ENCODE measurements at regions not wholly inside any gene's neighbourhood (a gene's known extent, or its start where the extent isn't known, plus 50 kb on each side); places are given as distances from the start of the nearest gene placed in this dataset.

DNA sequence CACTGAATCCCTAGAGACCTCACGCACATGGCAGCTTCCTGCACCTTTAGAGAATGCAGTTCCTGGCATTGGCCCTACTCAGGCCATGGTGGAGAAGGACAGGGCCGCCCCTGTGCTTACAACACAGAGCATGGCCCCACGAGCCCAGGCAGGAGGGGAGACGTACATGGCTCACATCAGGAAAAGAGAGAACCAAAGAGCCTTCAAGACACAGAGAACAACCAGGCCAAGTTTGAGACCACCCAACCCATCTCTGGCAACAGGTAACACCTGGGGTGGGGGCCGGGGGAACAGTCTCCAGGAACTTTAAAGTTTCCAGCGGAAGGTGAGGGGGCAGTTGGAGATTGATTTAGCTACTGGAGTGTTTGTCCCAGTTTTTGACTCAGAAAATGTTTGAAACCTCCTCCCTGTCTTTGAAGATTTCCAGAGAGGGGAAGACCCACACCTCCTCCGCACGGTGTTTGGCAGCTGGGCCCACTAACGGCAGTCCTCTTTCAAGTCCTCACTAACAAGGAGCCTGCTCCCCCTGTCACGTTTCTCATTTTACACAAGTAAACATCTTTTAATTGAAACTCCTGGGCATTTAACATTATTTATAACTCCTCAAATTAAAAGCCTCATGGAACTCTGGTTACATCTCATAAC, 1423.8 kb downstream of the TBC1D22A start:
- DNase-seq = no peak

DNA sequence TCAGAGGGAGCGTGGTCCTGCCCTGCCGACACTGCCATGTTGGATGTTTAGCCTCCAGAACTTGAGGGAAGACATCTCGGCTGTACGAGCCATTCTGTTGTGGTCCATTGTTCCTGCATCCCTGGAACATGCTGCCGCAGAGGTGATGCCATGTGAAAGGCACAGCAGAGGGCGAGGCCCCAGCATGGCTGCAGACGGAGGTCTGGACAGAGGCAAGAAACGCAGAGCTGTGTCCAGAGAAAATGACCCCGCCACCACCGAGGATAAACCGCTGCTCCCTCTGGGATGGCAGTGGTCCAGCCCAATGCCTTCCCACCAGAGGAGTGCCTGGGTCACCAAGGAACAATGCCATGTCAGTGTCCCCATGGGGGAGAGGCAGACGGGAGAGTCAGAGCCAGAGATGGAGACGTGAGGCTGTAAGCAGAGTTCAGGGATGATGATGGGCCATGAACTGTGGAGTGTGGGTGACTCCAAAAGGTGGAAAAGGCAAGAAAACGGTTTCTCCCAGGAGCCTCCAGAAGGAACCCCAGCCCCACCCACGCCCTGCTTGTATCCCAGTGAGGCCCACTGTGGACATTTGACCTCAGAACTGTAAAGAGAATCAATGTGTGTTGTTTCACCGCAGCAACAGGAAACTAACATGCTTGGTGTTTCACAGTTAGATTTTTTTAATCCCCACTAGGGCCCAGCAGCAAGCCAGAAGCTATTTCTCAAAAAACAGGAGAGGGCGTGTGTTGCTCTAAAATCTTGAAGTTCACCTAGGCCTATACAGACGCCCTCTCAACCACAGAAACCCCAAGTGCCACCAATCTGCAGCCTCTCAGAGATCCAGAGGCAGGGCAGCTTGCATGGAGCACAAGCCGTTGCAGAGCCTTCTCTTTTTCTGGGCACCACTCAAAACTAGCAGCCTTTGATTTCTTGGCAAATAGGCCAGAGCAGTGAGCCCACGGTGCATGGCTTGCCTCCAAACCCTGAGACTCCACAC, 1422.9 kb downstream of the TBC1D22A start:
- DNase-seq = no peak

DNA sequence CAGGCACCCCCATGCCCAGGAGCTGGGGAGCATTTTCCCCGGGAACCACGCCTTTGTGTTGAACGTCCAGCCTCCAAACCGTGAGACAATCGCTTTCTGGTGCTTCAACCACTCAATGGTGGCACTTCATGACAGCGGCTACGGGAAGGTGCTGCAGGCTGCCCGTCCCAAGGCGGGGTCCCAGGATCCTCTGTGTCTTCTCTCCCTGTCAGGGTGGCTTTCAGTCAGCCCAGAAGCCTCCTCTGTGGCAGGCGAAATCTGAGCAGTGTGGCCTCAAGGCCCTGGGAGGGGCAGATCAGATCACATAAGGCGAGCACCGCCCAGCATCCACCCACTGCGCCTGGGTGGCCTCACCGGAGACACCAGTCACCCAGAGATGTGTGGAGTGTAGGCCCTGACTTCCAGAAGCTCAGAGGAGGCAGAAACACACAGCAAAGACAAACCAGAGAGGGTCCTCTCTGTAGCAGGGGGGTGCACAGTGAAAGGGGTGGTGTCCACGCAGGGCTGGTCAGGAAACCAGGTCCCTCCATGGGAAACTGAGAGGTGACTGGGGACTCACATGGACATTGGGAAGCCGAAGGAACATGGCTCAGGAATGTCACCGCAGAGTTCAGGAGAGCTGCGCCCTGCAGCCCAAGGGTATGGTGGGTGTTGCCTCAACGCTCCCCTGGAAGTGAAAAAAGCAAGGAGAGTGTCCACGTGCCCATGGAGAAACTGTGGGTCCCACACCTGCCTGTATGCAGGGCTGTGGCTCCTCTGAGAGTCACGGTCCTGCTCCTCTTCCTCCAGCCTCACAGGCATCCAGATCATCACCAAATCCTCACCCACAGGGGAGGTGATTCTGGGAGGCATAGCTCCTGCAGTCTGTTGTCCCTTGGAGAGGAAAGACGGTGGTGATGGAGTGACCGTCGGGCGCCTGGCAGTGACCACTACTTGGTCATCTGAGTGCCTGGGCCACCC, 1420.7 kb downstream of the TBC1D22A start:
- no peak for DNase-seq

DNA sequence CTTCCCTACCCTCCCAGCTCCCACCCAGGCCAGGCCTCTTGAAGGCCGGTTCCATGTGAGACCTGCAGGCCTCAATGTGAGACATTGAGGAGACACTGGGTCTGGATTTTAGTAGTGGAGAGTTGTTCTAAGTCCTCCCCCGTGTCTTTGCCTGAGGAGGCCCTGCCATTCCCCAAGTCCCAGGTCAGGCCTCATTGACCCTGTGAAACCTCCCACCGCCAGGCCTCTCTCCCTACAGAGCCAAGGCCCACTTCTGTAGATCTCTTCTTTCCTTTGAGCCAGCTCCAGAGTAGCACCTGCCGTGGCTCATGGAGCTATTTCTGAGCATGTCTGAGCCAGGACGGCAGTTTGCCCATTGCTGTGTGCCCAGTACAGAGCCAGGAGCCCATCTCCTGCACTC, 1419.6 kb downstream of the TBC1D22A start:
- no peak for DNase-seq

DNA sequence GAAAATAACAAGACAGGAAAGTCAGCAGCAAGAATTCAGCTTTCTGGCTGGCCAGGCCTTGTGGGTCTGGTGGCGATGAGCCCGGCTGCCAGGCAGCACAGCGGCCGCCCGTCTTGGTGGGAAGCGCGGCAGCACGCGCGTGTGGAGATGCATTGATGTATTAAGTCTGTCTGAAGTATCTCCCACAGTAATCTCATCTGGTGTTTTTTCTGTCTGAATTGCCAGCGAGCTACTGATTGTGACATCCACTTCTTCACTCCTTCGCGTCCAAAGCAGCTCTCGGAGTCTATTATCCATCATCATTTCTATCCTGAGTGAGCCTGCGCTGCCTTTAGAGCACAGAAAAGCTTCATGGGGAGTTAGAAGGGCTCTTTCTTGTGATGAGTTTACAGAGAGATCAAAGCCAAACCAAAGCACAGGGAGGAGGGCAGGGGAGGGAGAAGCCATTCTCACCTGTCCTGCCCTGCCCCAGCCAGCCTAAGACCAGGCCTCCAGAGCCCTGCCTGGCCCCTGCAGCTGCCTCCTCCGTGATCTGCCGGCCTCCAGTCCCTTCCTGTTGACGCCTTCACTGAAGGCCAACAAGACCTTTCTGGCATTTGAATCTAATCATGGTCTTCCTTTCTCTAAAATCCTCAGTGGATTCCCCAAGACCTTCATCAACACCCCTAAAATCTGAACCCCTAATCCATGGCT, 1419.0 kb downstream of the TBC1D22A start:
- DNase-seq = no peak

DNA sequence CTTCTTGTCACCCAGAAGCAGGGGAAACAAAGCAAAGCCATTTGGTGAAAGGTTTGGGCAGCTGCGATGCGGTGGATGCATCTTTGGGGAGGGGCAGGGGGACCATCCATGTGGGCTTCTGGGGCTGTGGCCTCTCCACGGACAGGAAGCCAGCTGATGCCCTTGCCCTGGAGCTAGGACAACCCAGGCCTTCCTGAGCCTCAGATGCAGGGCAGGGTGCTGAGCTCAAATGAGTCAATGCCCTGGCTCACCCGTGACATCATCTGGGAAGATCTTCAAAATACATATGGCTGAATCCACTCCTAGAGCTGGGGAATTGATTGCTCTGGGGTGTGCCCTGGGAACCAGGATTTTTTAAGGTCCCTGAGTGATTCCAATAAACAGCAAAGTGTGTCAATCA, 1418.2 kb downstream of the TBC1D22A start:
- DNase-seq = no peak

DNA sequence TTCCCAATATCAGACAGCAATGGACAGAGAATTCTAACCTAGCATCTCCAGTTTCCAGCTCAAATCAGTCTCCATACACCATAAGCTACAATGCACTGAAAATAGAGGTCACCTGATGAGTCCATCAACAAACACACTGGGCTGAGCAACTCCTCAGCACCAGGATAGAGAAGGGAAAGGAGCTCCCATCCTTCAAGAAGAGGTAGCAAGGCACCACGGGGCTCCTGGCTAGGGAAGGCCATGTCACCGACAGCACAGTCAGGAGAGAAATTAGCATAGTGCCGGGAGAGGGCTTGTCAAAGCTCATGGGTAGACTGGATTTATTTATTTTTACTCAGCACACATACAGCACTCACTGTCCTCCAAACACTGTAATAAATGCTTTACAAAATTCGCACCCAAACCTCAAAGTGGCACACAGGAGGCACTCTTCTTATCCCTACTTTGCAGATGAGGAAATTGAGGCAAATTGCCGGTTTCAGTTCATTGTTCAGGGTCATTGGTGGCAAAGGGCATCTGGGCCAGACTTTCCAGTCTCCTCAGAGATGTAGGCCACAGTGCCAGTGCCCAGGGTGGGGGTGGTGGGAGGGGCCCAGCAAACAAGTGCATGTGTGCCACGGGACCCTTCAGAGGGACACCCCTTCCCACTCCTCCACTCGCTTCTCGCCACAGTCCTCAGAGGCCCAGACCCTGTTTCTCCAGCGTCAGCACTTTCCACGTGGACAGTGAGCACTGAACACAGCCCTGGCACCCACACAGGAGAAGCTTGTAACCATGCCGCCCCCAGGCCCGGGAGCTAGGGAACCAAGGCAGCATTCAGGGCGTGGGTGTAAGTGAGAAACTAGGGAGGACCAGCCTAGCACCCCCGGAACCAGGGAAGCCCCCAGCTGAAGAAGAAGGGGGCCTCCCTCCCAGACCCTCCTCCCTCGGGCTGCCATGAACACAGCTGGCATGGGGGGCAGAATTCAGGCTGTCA, 1417.4 kb downstream of the TBC1D22A start:
- no peak for DNase-seq

DNA sequence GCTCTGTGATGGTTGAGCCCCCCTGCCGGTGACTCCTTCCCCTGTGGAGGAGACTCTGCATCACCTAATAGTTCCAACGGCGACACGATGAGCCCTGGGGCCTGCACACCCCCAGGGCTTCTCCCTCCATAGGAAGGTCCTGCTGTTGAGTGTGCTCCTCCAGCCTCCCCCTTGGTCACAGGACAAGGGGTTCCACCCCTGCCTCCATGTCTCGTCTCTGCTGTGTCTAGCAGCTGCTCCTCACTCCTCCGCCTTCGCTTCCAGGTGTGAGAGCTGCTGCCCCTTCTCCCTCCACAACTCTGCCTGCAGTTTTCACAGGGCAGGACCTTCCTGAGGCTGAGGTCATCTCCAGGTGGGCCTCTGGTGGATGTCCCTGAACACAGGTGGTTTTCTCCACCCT, 1416.1 kb downstream of the TBC1D22A start:
- no peak for DNase-seq

DNA sequence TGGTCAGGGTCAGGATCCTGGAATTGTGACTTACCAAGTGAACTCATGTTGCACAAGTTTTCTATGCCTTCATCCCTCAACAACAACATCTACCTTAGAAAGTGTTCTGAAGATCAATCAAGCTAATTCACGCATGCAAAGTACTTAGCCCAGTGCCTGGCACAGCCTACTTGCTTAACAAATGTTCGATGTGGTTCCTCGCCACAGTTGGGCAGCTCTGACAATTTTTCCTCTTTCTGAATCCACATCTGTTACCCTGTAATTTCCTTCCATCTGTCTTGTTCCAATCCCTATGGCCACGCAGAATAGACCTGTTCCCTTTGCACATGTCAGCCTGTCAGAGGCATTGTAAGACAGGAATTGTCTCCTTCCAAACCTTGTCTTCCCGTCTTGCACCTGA, 1415.2 kb downstream of the TBC1D22A start:
- DNase-seq = no peak

DNA sequence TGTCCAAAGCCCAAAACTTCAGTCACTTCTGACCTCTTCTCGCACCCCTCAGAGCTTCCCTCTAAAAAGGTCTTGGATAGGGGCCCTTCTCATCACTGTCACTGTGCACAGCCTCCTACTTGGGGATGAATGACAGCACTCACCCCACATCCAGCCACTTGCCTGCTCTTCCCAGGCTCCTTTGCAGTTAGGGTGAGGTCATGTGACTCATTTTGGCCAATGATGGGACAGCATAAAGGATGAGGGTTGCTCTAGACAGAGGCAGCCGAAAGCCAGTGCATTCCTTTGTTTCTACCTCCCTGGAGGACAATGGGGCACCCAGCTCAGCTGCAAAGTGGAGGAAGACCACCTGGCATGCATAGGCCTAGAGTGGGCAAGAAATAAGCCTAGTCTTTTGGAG, 1413.3 kb downstream of the TBC1D22A start:
- no peak for DNase-seq

DNA sequence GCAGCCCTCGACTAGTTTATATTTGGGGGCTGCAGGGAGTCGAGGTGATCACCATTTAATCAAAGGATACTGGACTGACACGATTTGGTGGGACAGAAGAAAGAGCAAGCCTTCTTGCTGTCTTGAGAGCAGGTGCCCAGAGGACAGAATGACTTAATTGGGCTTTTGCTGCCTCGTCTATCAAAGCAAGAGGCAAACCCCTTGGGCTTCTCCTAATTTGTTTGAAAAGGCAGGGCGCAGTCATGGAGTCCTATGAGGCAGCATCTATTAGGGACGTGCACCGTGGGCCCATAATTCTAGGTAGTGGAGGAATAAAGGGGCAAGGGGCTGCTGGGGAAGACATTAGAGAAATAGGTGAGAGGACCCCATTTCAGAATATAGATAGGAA, 1411.3 kb downstream of the TBC1D22A start:
- DNase-seq = no peak

DNA sequence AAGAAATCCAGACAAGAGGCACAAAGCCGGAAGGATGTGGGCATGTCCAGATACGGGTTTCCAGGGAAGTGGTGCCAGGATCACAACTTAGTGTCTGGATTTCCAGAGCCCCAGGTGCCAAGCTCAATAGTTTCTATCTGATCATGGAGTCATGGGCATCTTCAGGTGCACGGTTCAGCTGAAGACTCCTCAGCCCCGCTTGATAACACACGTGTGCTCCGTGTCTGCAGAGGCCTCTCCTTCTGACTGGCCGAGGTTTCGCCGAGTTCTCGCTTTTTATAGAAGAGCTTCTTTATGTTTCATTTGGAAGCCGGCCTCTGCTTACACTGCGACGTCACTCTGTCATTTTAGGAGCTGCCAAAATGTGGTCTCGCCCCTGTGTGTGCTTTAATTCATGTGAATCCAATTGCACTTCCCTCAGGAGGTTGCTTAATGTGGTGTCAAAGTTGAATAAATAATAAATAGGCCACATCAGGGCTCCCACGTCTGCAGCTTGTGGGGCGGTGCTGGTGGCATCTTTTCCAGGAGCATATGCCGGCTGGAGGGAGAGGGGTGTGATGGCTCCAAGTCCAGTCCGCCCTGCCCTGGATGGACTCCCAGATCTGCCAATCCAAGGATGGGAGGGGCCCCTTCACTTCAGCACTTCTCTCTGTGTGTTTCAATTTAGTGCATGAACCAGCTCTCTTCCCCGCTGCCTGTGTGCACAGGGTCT, 1410.8 kb downstream of the TBC1D22A start:
- no peak for DNase-seq

DNA sequence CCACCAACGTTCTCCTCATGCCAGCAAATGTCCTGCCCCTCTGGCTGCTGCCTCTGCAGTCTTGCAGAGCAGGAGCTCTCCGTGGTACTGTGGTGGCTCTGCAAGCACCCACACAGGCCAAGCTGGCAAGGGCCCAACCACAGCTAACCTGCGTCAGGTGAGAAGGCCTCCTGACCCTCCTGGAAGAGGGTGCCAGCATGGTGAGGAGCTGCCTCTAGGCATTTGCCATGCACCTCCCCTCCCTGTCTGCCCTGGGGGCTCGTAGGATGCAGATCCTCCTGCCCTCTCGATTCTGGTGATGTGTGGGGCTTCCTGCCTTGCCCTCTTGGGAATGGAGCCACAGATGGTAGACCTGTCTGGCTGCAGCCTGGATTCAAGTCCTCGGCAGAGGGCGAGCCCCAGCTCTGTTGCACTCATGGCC, 1408.8 kb downstream of the TBC1D22A start:
- no peak for DNase-seq

DNA sequence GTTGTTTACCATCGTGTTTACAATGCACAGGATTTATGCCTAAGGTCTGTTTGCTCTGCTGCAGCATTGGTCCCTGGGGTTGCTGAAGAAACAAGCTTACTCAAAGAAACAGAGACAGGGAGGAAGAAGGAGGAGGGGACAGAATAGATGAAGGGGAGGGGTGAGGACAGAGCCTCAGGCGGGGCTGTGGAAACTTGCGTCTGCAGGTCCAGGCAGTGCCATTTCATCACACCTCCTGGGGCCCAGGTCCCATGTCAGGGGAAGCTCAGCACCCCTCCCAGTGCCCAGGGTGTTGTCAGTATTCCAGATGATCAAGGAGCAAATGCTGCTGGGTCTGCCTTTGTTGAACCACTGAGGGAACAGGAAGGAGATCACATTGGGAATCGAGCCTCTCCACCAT, 1406.8 kb downstream of the TBC1D22A start:
- no peak for DNase-seq

DNA sequence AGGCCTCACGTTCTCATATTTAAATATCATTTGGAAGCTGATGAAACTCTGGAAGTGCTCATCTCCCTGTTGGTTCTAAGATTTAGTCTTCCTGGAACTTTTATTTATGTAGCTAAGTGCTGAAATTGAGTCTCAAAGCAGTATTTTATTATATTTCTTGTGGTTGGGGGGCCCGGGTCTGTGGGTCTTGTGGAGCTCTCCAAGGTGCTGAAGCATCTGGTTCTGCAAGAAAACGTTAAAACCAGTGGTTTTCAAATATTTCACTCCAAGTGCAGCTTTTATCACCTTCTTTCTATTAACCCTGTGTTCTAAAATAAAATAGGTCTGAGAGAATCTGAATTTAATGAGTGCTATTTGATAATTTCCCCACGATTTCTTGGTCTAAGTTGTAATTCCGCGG, 1404.8 kb downstream of the TBC1D22A start:
- DNase-seq = no peak

DNA sequence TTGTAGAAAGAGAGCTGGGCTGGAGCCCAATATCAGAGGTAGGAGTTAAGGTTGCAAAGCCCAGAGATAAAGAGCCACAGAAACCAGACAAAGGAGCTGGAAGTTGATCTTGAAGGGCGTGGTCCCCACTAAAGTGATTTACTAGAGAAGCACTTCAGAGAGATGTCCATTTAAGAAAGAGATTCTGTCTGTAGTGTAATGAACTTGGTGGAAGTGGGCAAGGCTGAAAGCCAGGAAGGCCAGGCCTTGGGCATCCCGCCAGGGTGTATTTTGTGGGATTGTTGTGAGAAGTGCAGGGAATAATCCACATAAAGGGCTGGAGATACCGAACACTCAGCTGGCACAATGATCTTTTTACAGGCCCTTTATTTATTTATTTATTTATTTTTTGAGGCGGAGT, 1398.8 kb downstream of the TBC1D22A start:
- DNase-seq = no peak

DNA sequence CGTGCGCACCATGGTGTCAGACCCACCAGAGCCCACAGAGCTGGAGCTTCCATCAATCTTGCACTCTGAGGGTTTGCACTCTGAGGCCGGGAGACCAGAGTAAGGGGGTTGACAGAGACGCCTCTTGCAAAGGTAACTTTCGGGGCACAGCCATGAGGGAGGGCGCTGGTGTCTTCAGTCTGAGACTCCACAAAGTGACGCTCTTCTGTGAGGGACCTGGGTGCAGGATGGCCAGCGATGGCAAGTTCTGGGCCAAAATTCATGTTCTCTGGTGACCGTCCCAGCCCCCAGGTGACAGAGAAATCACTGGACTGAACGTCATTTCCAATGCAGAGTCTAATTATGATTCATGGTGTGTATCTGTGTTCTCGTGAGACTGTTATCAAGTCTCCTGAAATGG, 1395.2 kb downstream of the TBC1D22A start:
- DNase-seq = no peak

DNA sequence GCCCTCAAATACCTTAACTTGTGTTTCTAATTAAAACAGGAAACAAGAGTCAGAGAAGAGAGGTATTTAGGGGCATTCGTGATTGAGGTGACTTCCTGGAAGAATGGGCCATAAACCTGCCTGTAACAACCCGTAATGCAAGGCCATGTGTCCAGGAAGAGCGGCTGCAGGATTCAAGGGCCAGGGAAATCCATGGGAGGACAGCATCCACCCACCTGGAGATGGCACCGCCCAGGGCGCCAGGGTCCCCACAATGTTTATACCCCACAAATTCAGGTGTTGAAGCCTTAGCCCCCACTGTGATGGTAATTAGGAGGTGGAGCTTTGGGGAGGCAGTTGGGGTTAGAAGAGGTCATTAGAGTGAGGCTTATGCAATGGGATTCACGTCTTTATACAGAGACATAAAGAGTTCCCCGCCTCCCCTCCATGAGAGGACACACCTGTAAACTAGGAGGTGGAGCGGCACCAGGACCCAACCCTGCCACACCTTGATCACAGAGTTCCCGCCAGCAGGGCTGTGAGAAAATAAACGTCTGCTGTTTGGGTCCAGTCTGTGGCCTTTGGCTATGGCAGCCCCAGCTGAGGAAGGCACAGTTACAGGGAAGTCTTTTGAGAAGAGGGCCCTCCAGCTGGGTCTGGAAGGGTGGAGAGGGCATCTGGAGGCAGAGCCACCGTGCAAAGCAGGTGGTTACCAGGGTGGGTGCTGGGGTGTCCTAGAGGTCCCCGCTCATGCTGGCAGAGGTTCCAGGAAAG, 1394.3 kb downstream of the TBC1D22A start:
- no peak for DNase-seq

DNA sequence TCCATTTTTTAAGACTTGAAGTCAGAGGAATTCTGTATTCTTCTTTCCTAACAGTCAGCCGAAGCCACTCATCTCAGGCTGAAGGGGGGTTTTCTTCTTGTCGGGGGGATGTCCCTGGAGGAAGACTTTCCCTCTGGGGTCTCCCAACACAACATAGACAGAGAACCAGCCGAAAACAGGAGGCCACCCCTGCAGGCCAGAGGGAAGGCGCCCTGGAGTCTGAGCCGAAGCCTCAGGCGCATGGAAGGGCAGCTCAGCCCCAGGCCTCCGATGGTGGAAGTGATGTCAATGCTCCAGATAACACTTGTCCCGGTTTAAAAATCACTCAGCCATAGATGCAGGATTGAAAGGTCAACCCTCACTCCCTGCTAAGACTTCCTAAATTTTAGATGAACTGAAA, 1393.0 kb downstream of the TBC1D22A start:
- DNase-seq = no peak

DNA sequence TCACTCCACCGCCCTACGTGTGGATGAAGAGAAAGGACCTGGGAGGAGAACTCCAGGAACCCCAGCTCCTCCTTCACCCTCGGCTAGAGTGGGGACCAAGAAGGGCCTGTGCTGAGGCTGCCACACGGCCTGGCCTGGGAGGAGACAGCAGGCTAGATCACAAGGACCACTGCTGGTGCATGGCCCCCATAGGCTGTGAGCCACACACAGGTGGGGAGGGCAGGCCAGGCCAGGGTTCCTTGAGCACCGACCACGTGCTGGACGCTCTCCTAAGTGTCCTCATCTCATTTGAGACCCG, 1392.4 kb downstream of the TBC1D22A start:
- DNase-seq = no peak

Data from skin of body (tissue), 1 donor.